ENCODE measurements at regions not wholly inside any gene's neighbourhood (a gene's known extent, or its start where the extent isn't known, plus 50 kb on each side); places are given as distances from the start of the nearest gene placed in this dataset.
A peak's percentile ranks its signal among the peaks of the same experiment; 100 is the strongest.

- Histone ChIP-seq H2AFZ (ENCODE audit: low read length) (no peak overlapping the region), H3K9me2 (ENCODE audit: insufficient read depth, low read length) (no peaks in the 10 kb centered on the region), H3K79me2 (ENCODE audit: insufficient read depth, low read depth, low read length) (no peaks in the 10 kb centered on the region), H3K4me3 (ENCODE audit: low read depth, low read length, poor library complexity, severe bottlenecking) (no peak overlapping the region), H4K20me1 (ENCODE audit: insufficient read depth, low read length) (no peaks in the 10 kb centered on the region), H3K4me2 (ENCODE audit: low read length) (no peak overlapping the region), H3K36me3 (ENCODE audit: insufficient read depth, low read length) (no peaks in the 10 kb centered on the region), H3K4me1 (ENCODE audit: insufficient read depth, low read length, poor library complexity, severe bottlenecking) (no peaks in the 10 kb centered on the region), H3K27ac (ENCODE audit: low read depth, low read length, poor library complexity, severe bottlenecking) (no peak overlapping the region), H3K9me3 (ENCODE audit: low read length) (no peaks in the 10 kb centered on the region)
- CTCF ChIA-PET (ENCODE audit: unreplicated experiment) = no interaction called here
- DNase-seq (ENCODE audit: low spot score) = no peak
- no TSS peak for BruUV-seq (replicated peaks)
- POLR2A ChIA-PET = interaction anchor here (0.7 kb wide), 1 partner anchor 1003 kb away, joined by 3 read pairs; no protein-coding TSS in a partner anchor
- intact Hi-C loops (cut with micrococcal nuclease; ENCODE audit: unreplicated experiment) = no loop called here
- TF ChIP-seq EZH2phosphoT487 (IDR thresholded peaks at IDR 0.05; ENCODE audit: borderline replicate concordance, low read depth, low read length) (no peak), CTCF (conservative IDR thresholded peaks at IDR 0.05; ENCODE audit: low read length) (no peak)
Measured at GRCh38 chr14:36451310-36452065, 68.5 kb downstream of the NKX2-1 start.

- Histone ChIP-seq H3K27ac (ENCODE audit: low read depth, low read length, poor library complexity, severe bottlenecking) (no peak overlapping the region), H3K36me3 (ENCODE audit: insufficient read depth, low read length) (no peaks in the 10 kb centered on the region), H4K20me1 (ENCODE audit: insufficient read depth, low read length) (no peaks in the 10 kb centered on the region), H3K79me2 (ENCODE audit: insufficient read depth, low read depth, low read length) (no peaks in the 10 kb centered on the region), H3K9me2 (ENCODE audit: insufficient read depth, low read length) (no peaks in the 10 kb centered on the region), H3K4me1 (ENCODE audit: insufficient read depth, low read length, poor library complexity, severe bottlenecking) (no peaks in the 10 kb centered on the region), H3K4me3 (ENCODE audit: low read depth, low read length, poor library complexity, severe bottlenecking) (no peak overlapping the region), H3K9me3 (ENCODE audit: low read length) (no peaks in the 10 kb centered on the region), H3K4me2 (ENCODE audit: low read length) (no peak overlapping the region), H2AFZ (ENCODE audit: low read length) (no peak overlapping the region)
- BruUV-seq (replicated peaks) = no TSS peak
- CTCF ChIA-PET (ENCODE audit: unreplicated experiment) = no interaction called here
- intact Hi-C loops (cut with micrococcal nuclease; ENCODE audit: unreplicated experiment) = no loop called here
- POLR2A ChIA-PET = interaction anchor here (0.6 to 0.8 kb wide), 2 partner anchors 12 to 1218 kb away, joined by 3 read pairs; no protein-coding TSS in a partner anchor
- TF ChIP-seq CTCF (conservative IDR thresholded peaks at IDR 0.05; ENCODE audit: low read length) (0 out of 2 replicates have a peak, but pooled peaks have one; percentile 1), EZH2phosphoT487 (IDR thresholded peaks at IDR 0.05; ENCODE audit: borderline replicate concordance, low read depth, low read length) (no peak)
- no peak for DNase-seq (ENCODE audit: low spot score)
Measured at GRCh38 chr14:36450550-36450949, 69.5 kb downstream of the NKX2-1 start.

- no peaks in the 10 kb centered on the region for H3K36me3 ChIP-seq (ENCODE audit: insufficient read depth, low read length)
- intact Hi-C loops (cut with micrococcal nuclease; ENCODE audit: unreplicated experiment) = no loop called here
- no peaks in the 10 kb centered on the region for H3K9me2 ChIP-seq (ENCODE audit: insufficient read depth, low read length)
- POLR2A ChIA-PET = interaction anchor here (0.6 to 0.8 kb wide), 2 partner anchors 11 to 1218 kb away, joined by 3 read pairs; no protein-coding TSS in a partner anchor
- BruUV-seq (replicated peaks) = no TSS peak
- H3K9me3 ChIP-seq (ENCODE audit: low read length) = no peaks in the 10 kb centered on the region
- TF ChIP-seq EZH2phosphoT487 (IDR thresholded peaks at IDR 0.05; ENCODE audit: borderline replicate concordance, low read depth, low read length) = no peak
- no peak for TF ChIP-seq CTCF (conservative IDR thresholded peaks at IDR 0.05; ENCODE audit: low read length)
- H3K4me3 ChIP-seq (ENCODE audit: low read depth, low read length, poor library complexity, severe bottlenecking) = no peak overlapping the region
- H2AFZ ChIP-seq (ENCODE audit: low read length) = no peak overlapping the region
- H3K79me2 ChIP-seq (ENCODE audit: insufficient read depth, low read depth, low read length) = no peaks in the 10 kb centered on the region
- no peaks in the 10 kb centered on the region for H3K4me1 ChIP-seq (ENCODE audit: insufficient read depth, low read length, poor library complexity, severe bottlenecking)
- H3K4me2 ChIP-seq (ENCODE audit: low read length) = no peak overlapping the region
- DNase-seq (ENCODE audit: low spot score) = no peak
- no peak overlapping the region for H3K27ac ChIP-seq (ENCODE audit: low read depth, low read length, poor library complexity, severe bottlenecking)
- CTCF ChIA-PET (ENCODE audit: unreplicated experiment) = no interaction called here
- H4K20me1 ChIP-seq (ENCODE audit: insufficient read depth, low read length) = no peaks in the 10 kb centered on the region
Measured at GRCh38 chr14:36449903-36450302, 70.1 kb downstream of the NKX2-1 start.
